ENCODE measurements at regions not wholly inside any gene's neighbourhood (a gene's known extent, or its start where the extent isn't known, plus 50 kb on each side); places are given as distances from the start of the nearest gene placed in this dataset.
"Not testable (repeated sequence)": the region's sequence is repeated elsewhere in the genome, so short reads cannot be mapped to it uniquely, and the experiment has no call there.

DNA sequence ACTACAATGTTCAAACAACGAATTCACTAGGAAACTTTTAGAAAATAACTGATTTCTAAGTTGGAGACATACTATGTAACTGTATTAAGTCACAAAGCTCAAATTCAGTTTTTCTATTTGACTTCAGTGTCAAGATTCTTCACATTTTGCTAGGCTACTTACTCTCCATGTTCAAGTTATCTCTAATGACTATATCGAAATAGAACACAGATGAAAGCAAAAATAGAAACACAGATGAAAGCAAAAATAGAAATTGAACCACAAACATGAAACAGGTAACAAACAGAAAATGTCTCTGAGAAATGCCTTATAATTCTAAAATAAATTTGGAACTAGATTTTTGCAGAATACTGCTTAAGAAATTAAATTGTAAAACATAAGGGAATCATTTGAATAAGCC is 113.5 kb downstream of the SPDYE17 start:
- DNase-seq = not testable (repeated sequence)

DNA sequence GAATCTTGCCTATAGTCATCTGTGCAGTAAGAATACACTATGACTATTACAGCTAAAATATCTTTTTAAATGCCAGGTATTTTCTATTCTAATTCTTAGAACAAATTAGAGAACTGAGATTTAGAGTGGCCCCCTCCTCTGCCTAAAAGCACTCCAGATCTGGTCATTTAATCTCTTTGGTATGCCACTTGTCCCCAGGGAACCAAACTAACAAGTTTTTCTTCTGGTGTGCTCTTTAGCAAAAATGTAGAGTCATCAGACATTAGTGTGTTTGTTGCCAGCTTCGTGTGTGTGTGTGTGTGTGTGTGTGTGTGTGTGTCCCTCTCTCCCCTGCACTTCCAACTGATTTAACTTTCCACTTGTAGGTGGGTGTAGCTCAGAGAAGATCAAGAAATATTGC is 117.8 kb downstream of the SPDYE17 start:
- DNase-seq = not testable (repeated sequence)

DNA sequence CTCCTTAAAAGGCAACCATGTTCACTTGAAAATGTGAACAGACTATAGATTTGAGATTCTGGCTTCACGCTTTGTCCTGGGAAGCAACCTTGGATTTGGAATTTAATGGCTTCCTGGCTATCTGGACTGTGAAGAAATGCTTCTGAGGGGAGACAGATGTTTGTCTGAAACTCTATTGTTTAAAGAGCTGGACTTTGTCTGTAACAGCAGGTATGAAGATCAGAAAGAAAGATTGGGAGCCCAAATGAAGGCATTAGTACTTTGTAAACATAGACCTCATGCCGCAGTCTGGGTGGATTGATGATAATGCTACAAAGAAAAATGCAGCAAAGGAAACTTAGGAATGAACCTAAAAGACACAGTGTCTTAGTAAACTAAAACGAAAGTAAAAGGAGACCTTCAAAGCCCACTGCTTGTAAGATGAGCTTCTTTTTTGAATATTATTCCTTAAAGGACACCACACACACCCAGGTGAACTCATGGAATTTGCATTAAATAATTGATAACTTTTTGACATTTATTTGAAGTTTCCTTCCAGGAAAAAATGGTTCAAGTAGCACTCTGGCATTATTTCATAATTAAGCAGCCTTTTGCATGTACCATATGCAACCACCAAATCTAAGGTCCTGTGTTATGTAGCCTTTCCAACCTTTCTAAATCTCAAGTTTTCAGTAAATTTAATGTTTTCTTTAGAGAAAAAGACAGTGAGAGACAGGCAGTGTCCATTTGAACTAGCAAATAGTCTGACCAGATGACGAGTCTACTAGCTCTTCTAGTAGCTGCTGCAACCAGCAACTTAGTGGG is 119.9 kb downstream of the SPDYE17 start:
- not testable (repeated sequence) for DNase-seq

DNA sequence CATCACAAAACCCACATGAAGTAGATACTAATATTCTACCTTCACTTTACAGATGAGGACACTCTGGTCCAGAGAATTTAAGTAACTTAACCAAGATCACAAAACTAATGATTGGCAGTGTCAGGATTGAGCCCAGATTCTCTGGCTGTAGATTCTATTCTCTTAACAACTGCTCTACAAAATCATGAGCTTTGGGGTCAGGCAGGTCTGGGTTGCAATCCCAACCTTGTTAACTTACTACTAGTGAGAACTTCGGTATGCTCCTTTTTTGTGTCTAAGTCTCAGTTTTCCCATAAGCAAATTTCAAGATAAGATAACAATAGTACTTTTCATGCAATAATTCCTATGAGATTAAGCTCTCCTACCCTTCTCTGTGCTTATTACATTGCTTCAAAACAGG is 127.5 kb downstream of the SPDYE17 start:
- not testable (repeated sequence) for DNase-seq

DNA sequence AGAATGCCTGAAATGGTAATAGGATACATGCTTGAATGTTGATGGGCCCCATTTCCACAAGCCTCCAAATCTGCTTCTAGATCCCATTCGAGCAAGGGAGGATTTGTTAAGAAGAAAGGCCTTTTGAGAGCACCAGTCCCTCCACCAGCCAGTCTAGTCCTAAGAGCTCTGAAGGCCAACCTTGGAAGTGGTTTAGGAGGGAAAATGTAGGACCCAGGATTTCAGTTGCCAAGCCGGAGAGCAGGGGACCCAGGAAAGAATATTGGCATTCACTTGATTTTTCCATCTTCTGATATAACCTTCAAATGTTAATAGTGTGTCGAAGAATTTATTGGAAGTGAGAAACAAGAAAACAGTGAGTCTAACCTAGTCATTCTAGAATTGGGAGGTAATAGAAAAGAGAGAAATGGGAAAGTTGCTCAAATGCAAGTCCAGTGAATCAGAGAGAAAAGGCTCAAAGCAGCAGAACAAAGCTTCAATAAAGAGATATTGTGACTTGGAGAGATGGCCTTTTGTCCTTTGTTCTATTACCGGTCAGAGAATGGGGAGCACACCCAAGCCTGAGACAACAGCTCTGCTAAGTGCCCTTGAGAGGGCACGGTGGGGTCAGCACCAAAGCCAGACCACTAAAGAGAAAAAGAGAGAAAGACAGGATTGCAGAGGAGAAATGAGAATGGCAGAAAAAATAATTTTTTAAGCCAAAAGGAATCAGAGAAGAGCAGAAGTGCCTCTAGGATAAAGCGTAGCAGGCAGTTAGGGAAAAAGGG is 130.0 kb downstream of the SPDYE17 start:
- not testable (repeated sequence) for DNase-seq

DNA sequence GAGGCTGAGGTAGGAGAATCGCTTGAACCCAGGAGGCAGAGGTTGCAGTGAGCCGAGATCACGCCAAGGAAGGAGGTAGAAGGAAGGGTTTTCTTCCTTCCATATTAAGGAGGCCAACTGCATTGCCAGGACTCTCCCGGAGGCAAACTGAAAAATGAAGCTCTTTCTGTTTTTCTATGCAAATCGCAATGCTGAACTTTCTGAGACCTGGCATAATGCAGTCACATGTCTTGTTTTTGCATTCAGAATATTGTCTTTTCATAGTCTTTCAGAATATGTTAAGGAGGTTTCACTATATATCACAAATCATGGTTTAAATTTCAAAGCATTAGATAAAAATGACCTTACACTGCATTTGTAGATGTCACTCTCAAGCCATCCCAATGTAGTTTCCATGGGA is 133.4 kb downstream of the SPDYE17 start:
- DNase-seq = not testable (repeated sequence)

DNA sequence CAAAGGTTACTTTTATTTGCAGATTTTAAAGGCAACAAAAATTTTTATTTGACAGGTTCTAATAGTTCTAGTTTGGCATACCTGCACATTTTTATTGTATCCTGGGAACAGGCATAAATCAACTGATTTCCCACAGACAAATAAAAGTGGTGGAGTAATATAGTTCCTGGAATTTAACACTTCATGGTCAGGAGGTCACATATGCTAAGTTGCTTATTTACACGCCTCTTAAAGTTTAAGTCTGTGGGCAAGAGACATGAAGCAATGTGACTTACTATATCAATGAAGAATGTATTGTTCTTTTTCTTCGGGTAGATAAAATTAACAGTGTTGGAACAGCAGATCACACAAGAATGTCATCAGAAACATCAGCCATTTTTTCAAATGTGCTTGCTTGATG is 135.2 kb downstream of the SPDYE17 start:
- DNase-seq = not testable (repeated sequence)

DNA sequence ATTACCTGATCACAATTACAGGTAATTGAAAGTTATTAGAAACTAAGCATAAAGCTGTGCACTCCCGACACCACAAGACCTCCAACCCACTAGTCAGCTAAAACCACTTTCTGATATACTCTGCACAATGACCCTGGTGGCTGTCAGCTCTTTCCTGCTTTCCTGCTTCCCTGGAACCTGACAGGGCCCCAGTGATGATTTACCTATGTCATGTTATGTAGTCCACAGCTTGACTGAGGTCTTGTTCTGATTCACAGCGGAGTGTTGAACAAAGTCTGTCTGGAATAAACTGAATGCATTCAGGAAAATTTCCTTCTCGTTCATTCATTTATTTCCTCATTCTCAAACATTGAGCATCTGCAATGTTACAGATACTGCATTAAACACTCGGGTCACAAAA is 136.5 kb downstream of the SPDYE17 start:
- DNase-seq = not testable (repeated sequence)

DNA sequence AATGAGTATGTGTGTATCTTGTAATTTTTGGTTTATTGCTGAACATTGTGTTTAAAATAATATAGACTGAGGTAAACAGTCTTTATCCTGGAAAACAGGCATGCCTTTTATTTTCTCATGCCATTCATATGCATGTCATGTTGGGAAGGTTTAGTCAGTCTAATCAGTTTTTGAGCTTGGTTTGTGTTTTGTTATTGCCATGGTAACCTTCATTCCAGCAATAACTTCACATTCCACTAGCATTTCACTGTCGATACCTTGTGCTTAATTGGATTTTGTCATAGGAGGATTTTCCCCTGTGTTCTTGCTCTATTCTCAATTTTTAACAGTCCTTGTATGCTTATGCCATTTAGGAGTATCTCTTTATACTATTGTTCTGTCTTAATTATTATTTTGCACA is 140.4 kb downstream of the SPDYE17 start:
- not testable (repeated sequence) for DNase-seq

DNA sequence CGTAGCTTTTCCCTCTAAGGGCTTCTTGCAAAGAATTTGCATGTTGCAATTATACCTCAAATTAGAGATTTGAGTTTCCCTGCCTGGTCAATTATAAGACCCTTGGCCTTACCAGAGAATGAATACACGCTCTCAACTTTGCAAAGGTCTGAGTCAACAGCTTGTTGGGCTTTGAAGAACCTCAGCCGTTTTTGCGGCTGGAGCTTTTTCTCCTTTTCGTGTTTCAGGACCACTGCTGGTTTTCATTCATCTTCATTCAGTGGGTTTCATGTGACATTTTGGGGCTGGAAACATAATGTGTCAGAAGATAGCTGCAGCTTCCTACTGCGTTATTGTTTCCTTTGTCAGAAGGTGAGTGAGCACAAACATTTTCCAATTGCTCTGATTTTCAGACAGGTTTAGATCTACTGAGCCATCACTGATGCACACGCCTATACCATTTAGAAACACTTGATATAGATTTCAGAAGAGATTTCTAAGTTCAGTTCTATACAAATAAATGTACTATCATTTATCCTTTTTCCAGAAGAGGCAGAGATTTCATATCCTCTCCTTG is 152.3 kb downstream of the SPDYE17 start:
- not testable (repeated sequence) for DNase-seq

DNA sequence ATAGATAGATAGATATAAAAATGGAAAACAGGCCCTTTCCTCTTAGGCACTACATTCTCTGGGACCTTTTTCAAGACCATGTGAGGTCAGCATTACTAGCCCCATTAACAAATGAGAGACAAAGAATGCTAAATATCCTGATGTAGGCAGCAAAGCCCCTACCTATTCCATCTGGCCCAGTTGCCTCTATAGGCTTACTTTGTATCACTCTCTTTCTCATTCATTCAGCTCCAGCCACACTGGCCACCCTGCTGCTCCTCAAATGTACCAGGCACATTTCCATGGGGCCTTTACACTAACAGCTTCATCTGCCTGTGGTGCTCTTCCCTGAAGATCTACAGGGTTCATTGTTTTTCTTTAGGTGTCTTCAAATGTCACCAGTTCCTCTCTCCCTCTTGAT is 156.4 kb downstream of the SPDYE17 start:
- not testable (repeated sequence) for DNase-seq

DNA sequence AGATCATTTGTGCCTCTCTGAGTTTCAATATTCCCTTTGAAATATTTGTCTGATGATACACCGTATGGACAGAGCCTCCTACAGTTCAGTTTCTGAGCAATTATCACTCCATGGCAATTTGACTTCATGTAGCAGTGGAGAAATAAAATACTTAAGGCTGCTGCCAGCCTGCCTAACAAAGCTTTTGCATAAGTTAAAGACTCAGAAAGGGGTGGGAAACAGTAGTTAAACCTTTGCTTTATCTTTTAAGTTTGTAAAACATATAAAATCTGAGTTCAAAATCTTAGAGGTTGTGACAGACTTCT is 161.7 kb downstream of the SPDYE17 start:
- not testable (repeated sequence) for DNase-seq

DNA sequence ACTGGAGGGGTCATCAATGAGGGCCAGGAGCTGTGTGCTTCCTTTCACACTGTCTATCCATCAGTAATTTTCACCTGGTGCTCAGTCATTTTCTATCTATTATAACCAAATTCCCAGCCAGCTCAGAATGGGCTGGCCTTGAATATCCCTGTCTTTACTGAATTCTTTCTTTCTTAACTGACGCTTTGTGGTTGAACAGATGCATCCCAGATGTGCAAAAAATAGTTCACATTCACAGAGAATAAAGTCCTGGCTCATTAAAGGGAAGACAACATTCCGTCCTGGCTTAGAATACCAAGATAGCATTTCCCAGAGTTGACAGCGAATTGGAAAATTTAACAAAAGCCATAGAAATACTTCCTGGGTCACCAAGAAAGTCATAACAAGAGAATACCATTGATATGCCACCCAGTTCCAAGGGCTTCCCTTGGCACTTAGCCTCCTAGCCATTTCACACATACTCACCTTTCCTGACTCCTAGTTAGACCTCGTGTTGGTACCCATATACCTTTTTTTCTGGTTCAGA is 164.7 kb downstream of the SPDYE17 start:
- not testable (repeated sequence) for DNase-seq

DNA sequence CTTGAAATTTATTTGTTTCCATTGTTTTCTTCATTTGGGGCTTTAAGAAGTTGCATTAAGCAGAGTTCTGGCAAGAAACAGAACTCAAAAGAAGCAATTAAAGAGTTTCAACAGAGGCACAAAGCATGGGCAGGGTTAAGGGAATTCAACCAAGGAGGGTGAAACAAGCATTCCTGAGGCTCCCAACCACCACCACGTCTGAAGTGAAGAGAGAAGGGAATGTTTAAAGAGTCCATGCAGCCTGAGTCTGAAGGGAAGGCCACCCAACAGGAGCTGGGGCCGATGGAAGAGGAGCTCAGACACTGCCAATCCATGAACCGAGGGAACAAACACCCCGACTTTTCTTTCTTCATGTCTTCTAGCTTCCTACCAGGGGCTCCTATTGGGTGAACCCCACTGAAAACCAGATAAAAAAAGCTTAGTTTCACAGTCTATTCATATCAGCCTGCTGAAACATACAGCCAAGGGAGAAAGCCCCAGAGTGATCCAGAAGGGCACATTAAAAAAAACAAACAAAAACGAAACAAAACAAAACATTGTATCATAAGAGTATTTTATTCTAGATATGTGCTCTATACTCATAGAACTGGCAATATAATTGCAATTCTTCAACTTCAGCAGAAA is 168.9 kb downstream of the SPDYE17 start:
- DNase-seq = not testable (repeated sequence)

DNA sequence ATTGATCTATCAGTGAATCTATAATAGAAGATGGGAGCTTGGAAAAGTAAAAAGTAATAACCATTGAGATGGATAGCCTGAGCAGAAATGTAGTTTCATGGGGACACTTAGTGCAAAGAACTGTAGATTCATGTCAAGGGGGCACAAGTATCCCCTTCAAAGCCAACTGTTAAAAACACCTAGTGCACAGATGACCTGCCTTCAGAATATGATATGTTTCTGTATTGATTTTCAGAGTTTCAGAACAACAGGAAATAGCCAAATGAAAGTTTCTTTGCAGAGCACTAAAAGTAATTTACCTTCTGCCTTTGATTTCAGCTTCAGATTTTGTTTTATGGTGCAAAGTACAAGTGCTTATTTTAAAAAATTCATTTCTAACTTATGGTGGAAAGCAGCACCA is 169.9 kb downstream of the SPDYE17 start:
- DNase-seq = not testable (repeated sequence)

DNA sequence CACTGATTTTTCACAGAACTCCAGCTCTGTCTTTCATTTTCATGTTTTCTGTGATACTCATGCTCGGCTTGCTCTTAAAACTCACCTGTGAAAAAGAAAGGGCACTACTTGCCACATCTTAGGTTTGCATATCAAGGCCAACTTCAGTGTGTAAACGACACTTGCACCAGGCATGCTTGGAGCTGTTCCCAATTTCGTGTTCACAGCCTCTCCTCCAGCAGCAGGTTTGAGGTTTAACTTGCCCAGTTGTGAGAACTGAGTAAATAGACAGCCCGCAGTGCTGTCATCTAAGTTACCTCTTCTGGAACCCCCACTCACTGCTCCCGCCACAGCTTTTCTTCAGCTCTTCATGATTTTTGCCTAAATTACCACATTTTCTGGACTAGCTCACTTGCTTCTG is 172.2 kb downstream of the SPDYE17 start:
- DNase-seq = not testable (repeated sequence)

DNA sequence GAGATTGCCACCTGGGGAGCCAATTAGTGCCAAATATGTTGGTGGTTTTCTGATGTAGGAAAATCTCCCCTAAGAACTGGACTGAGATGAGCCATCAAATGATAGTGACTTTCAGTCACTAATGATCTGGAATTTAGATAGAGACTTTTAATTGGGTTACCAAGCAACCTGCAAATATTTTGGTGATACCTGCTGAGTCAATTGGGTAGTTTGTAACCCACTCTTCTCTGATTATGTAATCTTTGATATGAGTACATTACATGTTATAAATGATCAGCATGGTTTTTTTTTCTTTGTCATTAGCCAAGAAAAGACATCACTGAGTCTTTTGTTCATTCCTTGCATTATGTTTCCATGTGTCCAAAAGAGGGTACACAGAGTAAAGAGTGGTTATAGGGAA is 177.5 kb downstream of the SPDYE17 start:
- not testable (repeated sequence) for DNase-seq

DNA sequence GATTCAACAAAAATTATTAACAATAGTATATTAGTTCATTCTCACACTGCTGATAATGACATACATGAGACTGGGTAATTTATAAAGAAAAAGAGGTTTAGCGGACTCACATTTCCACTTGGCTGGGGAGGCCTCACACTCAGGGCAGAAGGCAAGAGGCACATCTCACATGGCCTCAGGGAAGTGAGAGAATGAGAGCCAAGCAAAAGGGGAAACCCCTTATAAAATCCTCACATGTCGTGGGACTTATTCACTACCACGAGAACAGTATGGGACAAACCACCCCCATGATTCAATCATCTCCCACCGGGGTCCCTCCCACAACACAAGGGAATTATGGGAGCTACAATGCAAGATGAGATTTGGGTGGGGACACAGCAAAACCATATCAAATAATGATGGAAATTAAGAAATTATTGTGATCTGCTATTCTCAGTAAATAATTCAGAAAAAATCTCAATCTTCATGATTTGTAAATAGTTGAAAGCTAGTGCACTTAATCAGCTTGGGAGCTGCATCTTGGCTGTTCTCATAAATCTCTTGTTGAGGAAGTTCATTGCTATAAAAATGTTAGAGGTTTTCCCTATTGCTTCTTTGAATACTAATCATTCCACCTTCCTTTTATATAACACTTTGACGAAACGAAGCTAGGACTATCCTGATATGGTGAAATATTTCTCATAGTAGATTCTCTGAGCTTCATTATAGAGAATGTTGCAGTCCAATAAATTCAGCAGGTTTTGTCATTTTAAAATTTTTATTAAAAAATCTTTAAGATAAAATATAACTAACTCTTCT is 179.2 kb downstream of the SPDYE17 start:
- DNase-seq = not testable (repeated sequence)

DNA sequence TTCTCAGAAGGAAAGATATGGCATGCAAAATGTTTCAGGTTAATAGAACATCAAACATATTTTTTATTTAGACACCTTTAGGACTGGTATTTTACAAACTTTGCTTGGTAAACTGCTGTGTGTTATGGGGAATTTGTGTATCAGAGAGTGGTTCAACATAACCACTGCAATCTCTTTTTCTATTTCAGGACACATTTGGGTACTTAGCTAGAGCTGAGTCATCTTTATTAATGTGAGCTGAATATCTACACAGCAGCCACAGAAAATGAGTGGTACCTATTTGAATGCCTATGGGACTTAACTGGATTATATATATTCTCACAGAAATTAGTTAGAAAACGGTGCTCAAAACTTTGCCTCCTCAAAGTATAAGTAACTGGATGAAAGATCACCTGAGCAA is 179.8 kb downstream of the SPDYE17 start:
- not testable (repeated sequence) for DNase-seq

DNA sequence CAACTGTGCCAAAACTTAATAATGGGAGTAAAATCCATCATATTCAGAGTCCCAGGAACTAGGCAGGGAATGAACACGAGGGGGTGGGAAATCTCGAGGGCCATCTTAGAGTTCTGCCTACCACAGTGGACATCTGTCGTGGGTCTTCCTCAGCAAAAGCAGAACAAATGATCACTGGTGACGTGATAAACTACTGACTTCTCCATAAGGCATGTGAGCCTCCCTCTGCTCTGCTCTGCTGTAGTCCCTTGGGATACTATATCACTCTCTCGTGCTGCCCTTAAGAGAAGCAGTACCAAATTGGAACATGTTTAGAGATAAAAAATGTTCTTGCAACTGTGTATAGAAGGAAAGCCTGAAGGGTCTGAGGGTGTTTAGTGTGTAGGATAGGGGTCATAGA is 180.5 kb downstream of the SPDYE17 start:
- not testable (repeated sequence) for DNase-seq

DNA sequence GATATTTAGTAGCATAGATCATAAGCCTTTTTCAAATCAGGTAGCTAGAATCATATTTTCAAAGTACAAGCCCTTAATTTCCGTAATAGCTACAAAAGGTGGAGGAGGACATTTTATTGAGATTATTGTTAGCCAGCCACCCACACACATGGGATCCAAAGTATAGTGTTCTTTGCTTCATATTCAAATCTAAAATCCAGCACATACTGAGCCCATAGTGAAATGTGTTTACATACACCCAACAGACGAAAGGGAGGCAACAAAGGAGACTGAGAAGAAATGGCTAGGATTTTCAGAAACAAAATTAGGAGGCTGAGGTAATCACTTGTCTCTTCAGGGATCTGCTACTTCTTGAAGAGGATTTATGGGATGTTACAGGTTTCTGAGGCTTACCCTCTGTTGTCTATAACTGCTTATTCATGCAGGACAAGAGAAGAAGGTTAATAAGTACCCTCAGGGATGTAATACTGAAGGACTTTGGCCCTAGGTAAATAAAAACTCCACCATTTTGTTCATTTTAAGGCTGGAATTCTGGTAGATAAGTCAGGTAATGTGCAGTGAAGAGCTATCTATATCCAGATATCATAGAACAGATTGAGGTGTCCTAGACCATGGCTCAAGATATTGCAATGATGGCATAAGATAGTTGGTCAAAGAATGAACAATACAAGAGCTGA is 182.1 kb downstream of the SPDYE17 start:
- not testable (repeated sequence) for DNase-seq

DNA sequence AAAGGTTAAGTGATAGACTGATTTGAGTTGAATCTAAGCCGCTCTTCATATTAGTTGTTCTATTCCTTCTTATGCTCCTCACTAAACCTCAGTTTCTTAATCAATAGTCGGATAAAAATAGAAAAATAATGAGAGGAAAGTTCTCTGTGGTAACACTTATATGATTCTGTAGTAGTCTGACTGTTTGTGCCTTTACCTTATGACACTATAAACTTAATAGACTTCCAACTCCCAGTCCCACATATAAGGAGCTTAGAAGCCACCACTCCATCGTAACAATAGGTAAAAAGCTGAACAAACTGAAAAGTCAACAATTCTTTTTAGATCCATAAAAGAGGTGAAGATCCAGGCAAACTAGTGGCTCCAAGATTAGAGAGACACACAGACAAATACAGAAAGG is 192.3 kb downstream of the SPDYE17 start:
- DNase-seq = not testable (repeated sequence)
